ENCODE measurements at regions not wholly inside any gene's neighbourhood (a gene's known extent, or its start where the extent isn't known, plus 50 kb on each side); places are given as distances from the start of the nearest gene placed in this dataset.

DNA sequence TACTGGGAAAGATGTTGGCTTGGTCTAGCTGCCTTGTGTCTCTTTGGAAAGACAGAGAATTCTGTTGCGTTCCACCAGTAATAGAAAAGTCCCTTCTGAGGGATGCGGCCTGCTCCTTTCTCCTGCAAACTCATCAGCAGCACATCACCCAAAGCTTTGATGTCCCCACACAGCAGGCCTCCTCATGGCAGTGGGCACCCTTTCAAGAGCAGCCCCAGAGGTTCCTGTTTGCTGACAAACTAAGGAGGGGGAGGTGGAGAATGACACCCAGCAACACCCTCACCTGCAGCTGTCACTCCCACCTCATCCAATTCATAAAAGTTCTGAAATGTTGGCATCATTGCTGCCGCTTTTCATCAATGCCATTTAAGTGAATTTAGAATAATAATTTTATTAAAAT is 556.6 kb downstream of the BCL11A start:
- Mint-ChIP-seq H3K4me1 (peaks cover 4% of the 10 kb centered on the region), H3K27me3 (ENCODE audit: insufficient read depth) (peaks cover 4% of the 10 kb centered on the region), H3K4me3 (no peak overlapping the region), H3K27ac (no peak overlapping the region), H3K36me3 (ENCODE audit: low read depth) (no peaks in the 10 kb centered on the region), H3K9me3 (no peaks in the 10 kb centered on the region)
- Histone ChIP-seq H3K4me3 (ENCODE audit: low read length) (no peak overlapping the region), H3K4me1 (ENCODE audit: control insufficient read depth, insufficient read depth, low read length) (no peaks in the 10 kb centered on the region), H3K27ac (ENCODE audit: low read depth, low read length) (no peak overlapping the region), H3K9ac (ENCODE audit: extremely low read depth, low read length, poor library complexity, severe bottlenecking) (no peak overlapping the region), H3K27me3 (ENCODE audit: control insufficient read depth, insufficient read depth, low read length, poor library complexity, severe bottlenecking) (no peaks in the 10 kb centered on the region), H3K36me3 (ENCODE audit: control insufficient read depth, insufficient read depth, low read length) (no peaks in the 10 kb centered on the region), H3K9me3 (ENCODE audit: control insufficient read depth, low read length) (no peaks in the 10 kb centered on the region)
- 60 to 63% methylated on average over 1 to 2 of the region's 3 CpGs for WGBS, 2 experiments (ENCODE audit: insufficient coverage in 1 of 2, insufficient read length in 1 of 2)
- DNase-seq = no peak
- TF ChIP-seq, protein P1, sequence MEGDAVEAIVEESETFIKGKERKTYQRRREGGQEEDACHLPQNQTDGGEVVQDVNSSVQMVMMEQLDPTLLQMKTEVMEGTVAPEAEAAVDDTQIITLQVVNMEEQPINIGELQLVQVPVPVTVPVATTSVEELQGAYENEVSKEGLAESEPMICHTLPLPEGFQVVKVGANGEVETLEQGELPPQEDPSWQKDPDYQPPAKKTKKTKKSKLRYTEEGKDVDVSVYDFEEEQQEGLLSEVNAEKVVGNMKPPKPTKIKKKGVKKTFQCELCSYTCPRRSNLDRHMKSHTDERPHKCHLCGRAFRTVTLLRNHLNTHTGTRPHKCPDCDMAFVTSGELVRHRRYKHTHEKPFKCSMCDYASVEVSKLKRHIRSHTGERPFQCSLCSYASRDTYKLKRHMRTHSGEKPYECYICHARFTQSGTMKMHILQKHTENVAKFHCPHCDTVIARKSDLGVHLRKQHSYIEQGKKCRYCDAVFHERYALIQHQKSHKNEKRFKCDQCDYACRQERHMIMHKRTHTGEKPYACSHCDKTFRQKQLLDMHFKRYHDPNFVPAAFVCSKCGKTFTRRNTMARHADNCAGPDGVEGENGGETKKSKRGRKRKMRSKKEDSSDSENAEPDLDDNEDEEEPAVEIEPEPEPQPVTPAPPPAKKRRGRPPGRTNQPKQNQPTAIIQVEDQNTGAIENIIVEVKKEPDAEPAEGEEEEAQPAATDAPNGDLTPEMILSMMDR (conservative IDR thresholded peaks at IDR 0.05) = no peak

DNA sequence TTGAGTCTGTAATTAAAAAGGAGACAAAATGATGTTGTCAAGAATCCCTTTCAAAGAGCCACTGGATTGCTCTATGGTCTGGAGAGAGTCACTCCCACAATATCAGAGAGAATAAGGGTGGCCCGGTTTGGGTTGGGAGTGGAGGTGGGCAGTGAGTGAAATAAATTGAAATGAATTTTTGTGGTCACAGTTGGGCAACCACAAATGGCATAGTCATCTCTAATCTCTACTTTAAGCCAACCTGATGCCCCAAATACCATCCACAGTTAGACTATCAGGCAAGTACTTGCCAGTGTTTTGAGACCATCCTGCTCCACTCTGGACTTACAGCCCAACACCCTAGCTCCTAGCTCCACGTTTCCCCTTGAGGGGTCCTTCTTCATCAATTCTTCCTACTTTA is 559.7 kb downstream of the BCL11A start:
- no peaks in the 10 kb centered on the region for H3K27me3 ChIP-seq (ENCODE audit: control insufficient read depth, insufficient read depth, low read length, poor library complexity, severe bottlenecking)
- H3K9me3 ChIP-seq (ENCODE audit: control insufficient read depth, low read length) = no peaks in the 10 kb centered on the region
- no peaks in the 10 kb centered on the region for H3K4me1 Mint-ChIP-seq
- H3K27ac Mint-ChIP-seq = no peak overlapping the region
- WGBS, 2 experiments (ENCODE audit: insufficient coverage in 1 of 2, insufficient read length in 1 of 2) = 83 to 86% methylated on average over 1 to 2 of the region's 2 CpGs
- H3K36me3 Mint-ChIP-seq (ENCODE audit: low read depth) = no peaks in the 10 kb centered on the region
- H3K27ac ChIP-seq (ENCODE audit: low read depth, low read length) = no peak overlapping the region
- DNase-seq = no peak
- no peaks in the 10 kb centered on the region for H3K4me1 ChIP-seq (ENCODE audit: control insufficient read depth, insufficient read depth, low read length)
- peaks cover 19% of the 10 kb centered on the region for H3K27me3 Mint-ChIP-seq (ENCODE audit: insufficient read depth)
- no peak overlapping the region for H3K9ac ChIP-seq (ENCODE audit: extremely low read depth, low read length, poor library complexity, severe bottlenecking)
- H3K9me3 Mint-ChIP-seq = no peaks in the 10 kb centered on the region
- H3K4me3 Mint-ChIP-seq = no peak overlapping the region
- H3K4me3 ChIP-seq (ENCODE audit: low read length) = no peak overlapping the region
- TF ChIP-seq, protein P1 (conservative IDR thresholded peaks at IDR 0.05) = no peak
- no peaks in the 10 kb centered on the region for H3K36me3 ChIP-seq (ENCODE audit: control insufficient read depth, insufficient read depth, low read length)

DNA sequence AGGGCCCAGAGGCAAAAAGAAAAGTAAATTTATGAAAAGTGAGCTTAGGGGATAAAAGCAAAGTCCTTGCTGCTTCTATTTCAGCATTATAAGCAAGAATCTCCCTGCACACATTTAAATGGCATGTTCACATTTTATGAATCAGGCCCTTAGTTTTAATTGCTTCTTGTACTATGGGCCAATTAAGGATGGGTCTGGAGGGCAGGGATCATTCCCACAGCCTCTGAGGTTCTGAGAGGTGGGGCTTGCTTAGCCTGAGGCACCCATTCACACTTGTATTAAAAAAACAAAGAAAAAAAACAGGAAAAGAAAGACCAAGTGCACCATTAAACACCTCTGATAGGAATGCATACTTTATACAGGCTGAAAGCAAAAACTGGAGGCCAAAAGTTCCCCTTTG is 565.1 kb downstream of the BCL11A start:
- Mint-ChIP-seq H3K4me3 (no peak overlapping the region), H3K4me1 (no peaks in the 10 kb centered on the region), H3K27ac (no peak overlapping the region), H3K9me3 (no peaks in the 10 kb centered on the region), H3K36me3 (ENCODE audit: low read depth) (no peaks in the 10 kb centered on the region), H3K27me3 (ENCODE audit: insufficient read depth) (peaks cover 19% of the 10 kb centered on the region)
- no peaks in the 10 kb centered on the region for H3K27me3 ChIP-seq (ENCODE audit: control insufficient read depth, insufficient read depth, low read length, poor library complexity, severe bottlenecking)
- H3K9ac ChIP-seq (ENCODE audit: extremely low read depth, low read length, poor library complexity, severe bottlenecking) = no peak overlapping the region
- no peak for DNase-seq
- TF ChIP-seq, protein P1 (conservative IDR thresholded peaks at IDR 0.05) = no peak
- no peaks in the 10 kb centered on the region for H3K9me3 ChIP-seq (ENCODE audit: control insufficient read depth, low read length)
- no peak overlapping the region for H3K27ac ChIP-seq (ENCODE audit: low read depth, low read length)
- H3K4me3 ChIP-seq (ENCODE audit: low read length) = no peak overlapping the region
- H3K4me1 ChIP-seq (ENCODE audit: control insufficient read depth, insufficient read depth, low read length) = no peaks in the 10 kb centered on the region
- no peaks in the 10 kb centered on the region for H3K36me3 ChIP-seq (ENCODE audit: control insufficient read depth, insufficient read depth, low read length)

Measured in endodermal cell (in vitro differentiated cells).